Neural cell (in vitro differentiated cells): ENCODE measurements at regions not wholly inside any gene's neighbourhood (a gene's known extent, or its start where the extent isn't known, plus 50 kb on each side); places are given as distances from the start of the nearest gene placed in this dataset.

ENCODE experiments used
- EP300 ChIP-seq: fragments of 450-650 bp; conservative IDR thresholded peaks from 2 replicates; pipeline ENCODE4 v1.6.1; 2014; ENCODE audit warnings: antibody characterized with exemption, mild to moderate bottlenecking, moderate library complexity; ENCODE audit not compliant: poor library complexity, severe bottlenecking
- EZH2 ChIP-seq: fragments of 200-600, 300-800 bp; shearing (Covaris generic), sonication (generic); IDR thresholded peaks from 2 replicates; pipeline ENCODE4 v1.6.1; 2014; ENCODE audit warnings: antibody characterized with exemption, low read length, borderline replicate concordance, mild to moderate bottlenecking; ENCODE audit not compliant: insufficient read depth, poor library complexity, severe bottlenecking
- POLR2AphosphoS5 ChIP-seq: IDR thresholded peaks from 2 replicates; pipeline ENCODE4 v1.6.1; 2012
- SMC3 ChIP-seq: fragments of 450-650 bp; conservative IDR thresholded peaks from 2 replicates; pipeline ENCODE4 v1.6.1; 2014; ENCODE audit warnings: antibody characterized with exemption, mild to moderate bottlenecking, moderate library complexity; ENCODE audit not compliant: poor library complexity
- TAF1 ChIP-seq: IDR thresholded peaks from 2 replicates; pipeline ENCODE4 v1.6.1; 2012; ENCODE audit warnings: low read depth
- TF ChIP-seq, protein P1 (sequence below): fragments of 450-650 bp; IDR thresholded peaks from 2 replicates; pipeline ENCODE4 v1.5.1; 2014; ENCODE audit warnings: antibody characterized with exemption, mild to moderate bottlenecking, moderate library complexity; ENCODE audit not compliant: poor library complexity, severe bottlenecking
- TF ChIP-seq, protein P2 (sequence below): IDR thresholded peaks from 2 replicates; pipeline ENCODE4 v1.6.1; 2012; ENCODE audit warnings: borderline replicate concordance

DNA sequence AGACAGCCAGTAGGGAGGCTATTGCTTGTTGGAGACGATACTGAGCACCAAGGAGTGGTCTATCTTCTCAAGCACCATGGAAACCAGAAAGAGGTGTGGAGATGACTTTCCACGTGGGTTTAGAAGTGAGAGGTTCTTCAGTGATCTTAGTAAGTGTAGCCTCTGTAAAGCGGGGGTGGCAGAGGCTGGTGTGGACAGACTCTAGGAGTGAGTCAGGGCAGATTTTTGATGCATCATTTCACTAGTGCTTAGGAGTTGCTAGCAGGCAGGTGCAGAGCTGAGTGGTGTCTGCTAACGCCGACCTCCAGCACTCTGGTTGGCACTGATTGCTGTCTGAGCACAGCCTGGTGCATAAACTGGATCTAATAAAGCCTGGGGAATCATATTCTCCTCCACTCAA is 78.4 kb upstream of the ADO start:
- TF ChIP-seq, protein P1, sequence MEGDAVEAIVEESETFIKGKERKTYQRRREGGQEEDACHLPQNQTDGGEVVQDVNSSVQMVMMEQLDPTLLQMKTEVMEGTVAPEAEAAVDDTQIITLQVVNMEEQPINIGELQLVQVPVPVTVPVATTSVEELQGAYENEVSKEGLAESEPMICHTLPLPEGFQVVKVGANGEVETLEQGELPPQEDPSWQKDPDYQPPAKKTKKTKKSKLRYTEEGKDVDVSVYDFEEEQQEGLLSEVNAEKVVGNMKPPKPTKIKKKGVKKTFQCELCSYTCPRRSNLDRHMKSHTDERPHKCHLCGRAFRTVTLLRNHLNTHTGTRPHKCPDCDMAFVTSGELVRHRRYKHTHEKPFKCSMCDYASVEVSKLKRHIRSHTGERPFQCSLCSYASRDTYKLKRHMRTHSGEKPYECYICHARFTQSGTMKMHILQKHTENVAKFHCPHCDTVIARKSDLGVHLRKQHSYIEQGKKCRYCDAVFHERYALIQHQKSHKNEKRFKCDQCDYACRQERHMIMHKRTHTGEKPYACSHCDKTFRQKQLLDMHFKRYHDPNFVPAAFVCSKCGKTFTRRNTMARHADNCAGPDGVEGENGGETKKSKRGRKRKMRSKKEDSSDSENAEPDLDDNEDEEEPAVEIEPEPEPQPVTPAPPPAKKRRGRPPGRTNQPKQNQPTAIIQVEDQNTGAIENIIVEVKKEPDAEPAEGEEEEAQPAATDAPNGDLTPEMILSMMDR: no peak
- TF ChIP-seq POLR2AphosphoS5 (no peak), TAF1 (no peak), EZH2 (no peak), EP300 (no peak), SMC3 (no peak)
- TF ChIP-seq, protein P2, sequence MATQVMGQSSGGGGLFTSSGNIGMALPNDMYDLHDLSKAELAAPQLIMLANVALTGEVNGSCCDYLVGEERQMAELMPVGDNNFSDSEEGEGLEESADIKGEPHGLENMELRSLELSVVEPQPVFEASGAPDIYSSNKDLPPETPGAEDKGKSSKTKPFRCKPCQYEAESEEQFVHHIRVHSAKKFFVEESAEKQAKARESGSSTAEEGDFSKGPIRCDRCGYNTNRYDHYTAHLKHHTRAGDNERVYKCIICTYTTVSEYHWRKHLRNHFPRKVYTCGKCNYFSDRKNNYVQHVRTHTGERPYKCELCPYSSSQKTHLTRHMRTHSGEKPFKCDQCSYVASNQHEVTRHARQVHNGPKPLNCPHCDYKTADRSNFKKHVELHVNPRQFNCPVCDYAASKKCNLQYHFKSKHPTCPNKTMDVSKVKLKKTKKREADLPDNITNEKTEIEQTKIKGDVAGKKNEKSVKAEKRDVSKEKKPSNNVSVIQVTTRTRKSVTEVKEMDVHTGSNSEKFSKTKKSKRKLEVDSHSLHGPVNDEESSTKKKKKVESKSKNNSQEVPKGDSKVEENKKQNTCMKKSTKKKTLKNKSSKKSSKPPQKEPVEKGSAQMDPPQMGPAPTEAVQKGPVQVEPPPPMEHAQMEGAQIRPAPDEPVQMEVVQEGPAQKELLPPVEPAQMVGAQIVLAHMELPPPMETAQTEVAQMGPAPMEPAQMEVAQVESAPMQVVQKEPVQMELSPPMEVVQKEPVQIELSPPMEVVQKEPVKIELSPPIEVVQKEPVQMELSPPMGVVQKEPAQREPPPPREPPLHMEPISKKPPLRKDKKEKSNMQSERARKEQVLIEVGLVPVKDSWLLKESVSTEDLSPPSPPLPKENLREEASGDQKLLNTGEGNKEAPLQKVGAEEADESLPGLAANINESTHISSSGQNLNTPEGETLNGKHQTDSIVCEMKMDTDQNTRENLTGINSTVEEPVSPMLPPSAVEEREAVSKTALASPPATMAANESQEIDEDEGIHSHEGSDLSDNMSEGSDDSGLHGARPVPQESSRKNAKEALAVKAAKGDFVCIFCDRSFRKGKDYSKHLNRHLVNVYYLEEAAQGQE: no peak
